ENCODE measurements at regions not wholly inside any gene's neighbourhood (a gene's known extent, or its start where the extent isn't known, plus 50 kb on each side); places are given as distances from the start of the nearest gene placed in this dataset.

GRCh38 chr13:65584126-65584525 is 1646.0 kb downstream of the PCDH9 start:
- Histone ChIP-seq H2BK15ac (ENCODE audit: low read depth, low read length) (no peak overlapping the region), H3K9ac (ENCODE audit: extremely low read depth, insufficient read length, low read length) (no peak overlapping the region), H4K5ac (ENCODE audit: insufficient read length, low read depth, low read length) (no peak overlapping the region), H3K79me1 (ENCODE audit: insufficient read depth, low read depth, low read length, poor library complexity, severe bottlenecking) (no peaks in the 10 kb centered on the region), H3K27ac (ENCODE audit: insufficient read length, low read depth, low read length) (no peak overlapping the region), H3K4me2 (ENCODE audit: insufficient read depth, insufficient read length, low read length) (no peak overlapping the region), H3K27me3 (ENCODE audit: insufficient read depth, low read length) (no peaks in the 10 kb centered on the region; the same call in 1 of the 2 replicates), H3K23me2 (ENCODE audit: insufficient read length, low read depth, low read length, poor library complexity, severe bottlenecking) (no peaks in the 10 kb centered on the region), H2BK5ac (ENCODE audit: insufficient read length, low read length) (no peak overlapping the region), H4K8ac (replicated peaks; ENCODE audit: insufficient read length, low read depth, low read length) (no peak overlapping the region), H3K23ac (ENCODE audit: insufficient read length, low read depth, low read length) (no peak overlapping the region), H2BK12ac (ENCODE audit: insufficient read length, low read depth, low read length) (no peak overlapping the region), H3K18ac (ENCODE audit: insufficient read length, low read depth, low read length) (no peak overlapping the region), H2AK5ac (ENCODE audit: insufficient read length, low read length) (no peak overlapping the region), H2BK120ac (ENCODE audit: low read depth, low read length, poor library complexity, severe bottlenecking) (no peak overlapping the region), H3K14ac (ENCODE audit: insufficient read depth, low read length) (no peak overlapping the region), H3K79me2 (ENCODE audit: insufficient read depth, low read length) (no peaks in the 10 kb centered on the region), H3K9me3 (ENCODE audit: control insufficient read depth, low read depth, low read length) (no peaks in the 10 kb centered on the region), H4K20me1 (ENCODE audit: control insufficient read depth, insufficient read depth, insufficient read length) (no peaks in the 10 kb centered on the region), H3K4ac (ENCODE audit: low read depth, low read length) (no peak overlapping the region), H3K4me1 (ENCODE audit: insufficient read depth, low read length) (no peaks in the 10 kb centered on the region; the same call in 1 of the 2 replicates), H3T11ph (ENCODE audit: low read length) (no peak overlapping the region), H2BK20ac (ENCODE audit: low read depth, low read length, poor library complexity, severe bottlenecking) (no peak overlapping the region), H4K91ac (ENCODE audit: insufficient read length, low read depth, low read length) (no peak overlapping the region), H3K56ac (ENCODE audit: insufficient read length, low read depth, low read length) (no peak overlapping the region), H2AFZ (ENCODE audit: low read length) (no peak overlapping the region)
- H3K27ac Mint-ChIP-seq, result no peak overlapping the region
- no peak overlapping the region for H3K4me3 Mint-ChIP-seq
- WGBS (ENCODE audit: extremely low coverage, insufficient read length, low lambda C conversion rate), result no CpG with 5 or more reads among the region's 2 CpGs
- H3K4me1 Mint-ChIP-seq, result peaks cover 18 to 25% of the 10 kb centered on the region in 2 experiments
- no peak for TF ChIP-seq CTCF (conservative IDR thresholded peaks at IDR 0.05)
- peaks cover 69% of the 10 kb centered on the region for H3K27me3 Mint-ChIP-seq (ENCODE audit: low read depth)
- peaks cover 0 to 2% (median 0%) of the 10 kb centered on the region in 3 experiments; a peak in 2 of 7 replicates for H3K36me3 Mint-ChIP-seq (ENCODE audit: insufficient read depth in 1 of 3, low read depth in 3 of 3)
- DNase-seq, result no peak
- peaks cover 2 to 9% of the 10 kb centered on the region in 2 experiments; a peak in 3 of 5 replicates for H3K9me3 Mint-ChIP-seq
